Psoas muscle (tissue), 7 donors: ENCODE measurements at regions not wholly inside any gene's neighbourhood (a gene's known extent, or its start where the extent isn't known, plus 50 kb on each side); places are given as distances from the start of the nearest gene placed in this dataset.
"Not testable (repeated sequence)": the region's sequence is repeated elsewhere in the genome, so short reads cannot be mapped to it uniquely, and the experiment has no call there.

Experiments used
- ATAC-seq, 4 donors: fragments of 200-7000 bp; cut with Tn5 transposase; one replicate each; pipeline ENCODE4 v1.9.1; 2020; ENCODE audit warnings: moderate library complexity in 3 of 4, mild to moderate bottlenecking in 2 of 4
- DNase-seq, 2 donors: peaks; one replicate each; pipeline ENCODE4 v3.0.0-alpha.2; 2020
- H3K27ac ChIP-seq: fragments of 200-600 bp; one replicate; pipeline ENCODE4 v1.8.0; 2022
- H3K27me3 ChIP-seq, 3 donors: fragments of 200-600 bp in 1 of 3; one replicate each; pipeline versions ENCODE4 v1.6.1 to v1.8.0; 2013 to 2022; ENCODE audit warnings: low read length in 2 of 3, mild to moderate bottlenecking in 2 of 3, moderate library complexity in 1 of 3; ENCODE audit not compliant: insufficient read depth in 3 of 3
- H3K36me3 ChIP-seq, 2 donors: fragments of 200-600 bp in 1 of 2; one replicate each; pipeline versions ENCODE4 v1.6.1 to v1.8.0; 2013 to 2022; ENCODE audit warnings: low read depth in 1 of 2, mild to moderate bottlenecking in 1 of 2, moderate library complexity in 1 of 2; ENCODE audit not compliant: insufficient read depth in 1 of 2
- H3K4me1 ChIP-seq: fragments of 200-600 bp; one replicate; pipeline ENCODE4 v1.8.0; 2022
- H3K4me3 ChIP-seq: fragments of 200-600 bp; one replicate; pipeline ENCODE4 v1.8.0; 2022; ENCODE audit warnings: mild to moderate bottlenecking
- H3K9me3 ChIP-seq: fragments of 200-600 bp; one replicate; pipeline ENCODE4 v1.8.0; 2022
- CTCF ChIP-seq: fragments of 200-600 bp; IDR thresholded peaks from one replicate; pipeline ENCODE4 v1.8.0; 2022; ENCODE audit warnings: antibody characterized with exemption
- WGBS, 3 donors: extraction: QIAGEN DNeasy Blood & Tissue Kit; methylation state at CpG; one replicate each; pipeline versions ENCODE4 v1.1.6 to v1.1.7; 2013; 5-methylcytosine and 5-hydroxymethylcytosine counted together
- intact Hi-C, 2 donors: fragments of 100-400 bp; cut with DNase I; formaldehyde crosslinking; loops; one replicate each; pipeline versions ENCODE4 v1.11.0 to v1.14.2; 2022
- donor health status: healthy with polysubstance abuse.
- donor health status: DM: no; HTN: no; CAD: no; lungs with moderate emphysema.
- donor health status: Bipolar disorder and iron deficiency.
- donor health status: healthy.
- donor health status: DM: yes; HTN: yes; CAD: no.
- donor health status: DM: no; HTN: no; CAD: no.
- donor health status: DM: yes; HTN: yes; CAD: no.

- H3K4me3 ChIP-seq: no peak overlapping the region
- intact Hi-C loops: no loop called here
- H3K27ac ChIP-seq: no peak overlapping the region
- H3K9me3 ChIP-seq: no peaks in the 10 kb centered on the region
- no peaks in the 10 kb centered on the region for H3K4me1 ChIP-seq
- H3K27me3 ChIP-seq: no peaks in the 10 kb centered on the region
- DNase-seq (no peak), ATAC-seq (no peak)
- no peak for TF ChIP-seq CTCF
- H3K36me3 ChIP-seq: no peaks in the 10 kb centered on the region
- 49 to 61% (median 58%) methylated on average over 4 of the region's 4 CpGs for WGBS, 3 donors
These were observed 82.2 kb upstream of the EPHA3 start for GRCh38 chr3:89025185-89025584.

GRCh38 chr3:89032346-89033013 is 74.9 kb upstream of the EPHA3 start:
- ATAC-seq: no peak
- H3K4me1 ChIP-seq: no peaks in the 10 kb centered on the region
- no peak for DNase-seq
- H3K27ac ChIP-seq: no peak overlapping the region
- WGBS, 3 donors: 75 to 76% (median 76%) methylated on average over 1 of the region's 1 CpG
- H3K9me3 ChIP-seq: no peaks in the 10 kb centered on the region
- H3K36me3 ChIP-seq: no peaks in the 10 kb centered on the region
- H3K4me3 ChIP-seq: no peak overlapping the region
- intact Hi-C loops: no loop called here
- no peaks in the 10 kb centered on the region for H3K27me3 ChIP-seq
- no peak for TF ChIP-seq CTCF

- ATAC-seq, H3K27ac ChIP-seq, intact Hi-C loops, H3K27me3 ChIP-seq, H3K9me3 ChIP-seq, DNase-seq, H3K36me3 ChIP-seq, H3K4me3 ChIP-seq, H3K4me1 ChIP-seq: not testable (repeated sequence)
- WGBS, 3 donors: 84 to 90% (median 85%) methylated on average over 6 of the region's 6 CpGs
These were observed 72.7 kb upstream of the EPHA3 start for GRCh38 chr3:89034723-89035122.

GRCh38 chr3:89038869-89039268 is 68.6 kb upstream of the EPHA3 start:
- no peaks in the 10 kb centered on the region for H3K36me3 ChIP-seq
- H3K27me3 ChIP-seq: no peaks in the 10 kb centered on the region
- no peaks in the 10 kb centered on the region for H3K9me3 ChIP-seq
- H3K4me3 ChIP-seq: no peak overlapping the region
- ATAC-seq: no peak
- no peak overlapping the region for H3K27ac ChIP-seq
- TF ChIP-seq CTCF: no peak
- intact Hi-C loops: no loop called here
- 0 to 83% (median 39%) methylated on average over 1 of the region's 1 CpG for WGBS, 3 donors
- H3K4me1 ChIP-seq: no peaks in the 10 kb centered on the region
- no peak for DNase-seq

GRCh38 chr3:89042236-89042835 is 65.1 kb upstream of the EPHA3 start:
- Histone ChIP-seq H3K4me1 (no peaks in the 10 kb centered on the region), H3K9me3 (no peaks in the 10 kb centered on the region), H3K27me3 (no peaks in the 10 kb centered on the region), H3K36me3 (no peaks in the 10 kb centered on the region), H3K27ac (no peak overlapping the region), H3K4me3 (no peak overlapping the region)
- ATAC-seq (no peak), DNase-seq (no peak)
- no peak for TF ChIP-seq CTCF
- 39 to 48% (median 46%) methylated on average over 3 of the region's 3 CpGs for WGBS, 3 donors
- intact Hi-C loops: no loop called here
